ENCODE measurements at regions not wholly inside any gene's neighbourhood (a gene's known extent, or its start where the extent isn't known, plus 50 kb on each side); places are given as distances from the start of the nearest gene placed in this dataset.

GRCh38 chr5:2265341-2265740 lies 382.6 kb upstream of the IRX4 start:
- Mint-ChIP-seq H3K4me3 (ENCODE audit: unreplicated experiment) (no peak overlapping the region), H3K36me3 (ENCODE audit: unreplicated experiment) (no peaks in the 10 kb centered on the region), H3K27ac (ENCODE audit: unreplicated experiment) (no peak overlapping the region), H3K4me1 (ENCODE audit: unreplicated experiment) (no peaks in the 10 kb centered on the region), H3K27me3 (ENCODE audit: unreplicated experiment) (no peaks in the 10 kb centered on the region), H3K9me3 (ENCODE audit: unreplicated experiment) (peaks cover 17% of the 10 kb centered on the region)
- DNase-seq (ENCODE audit: extremely low spot score, unreplicated experiment) = peak; percentile 54
- no peak for TF ChIP-seq CTCF (IDR thresholded peaks at IDR 0.05)

GRCh38 chr5:2263763-2264162 lies 381.0 kb upstream of the IRX4 start:
- no peak overlapping the region for H3K4me3 Mint-ChIP-seq (ENCODE audit: unreplicated experiment)
- DNase-seq (ENCODE audit: extremely low spot score, unreplicated experiment) = peak; percentile 71
- H3K9me3 Mint-ChIP-seq (ENCODE audit: unreplicated experiment) = peaks cover 18% of the 10 kb centered on the region
- no peaks in the 10 kb centered on the region for H3K4me1 Mint-ChIP-seq (ENCODE audit: unreplicated experiment)
- no peaks in the 10 kb centered on the region for H3K27me3 Mint-ChIP-seq (ENCODE audit: unreplicated experiment)
- H3K36me3 Mint-ChIP-seq (ENCODE audit: unreplicated experiment) = no peaks in the 10 kb centered on the region
- TF ChIP-seq CTCF (IDR thresholded peaks at IDR 0.05) = no peak
- no peak overlapping the region for H3K27ac Mint-ChIP-seq (ENCODE audit: unreplicated experiment)

- no peak for TF ChIP-seq CTCF (IDR thresholded peaks at IDR 0.05)
- Mint-ChIP-seq H3K27me3 (ENCODE audit: unreplicated experiment) (no peaks in the 10 kb centered on the region), H3K4me1 (ENCODE audit: unreplicated experiment) (no peaks in the 10 kb centered on the region), H3K4me3 (ENCODE audit: unreplicated experiment) (no peak overlapping the region), H3K9me3 (ENCODE audit: unreplicated experiment) (peaks cover 17% of the 10 kb centered on the region), H3K36me3 (ENCODE audit: unreplicated experiment) (no peaks in the 10 kb centered on the region), H3K27ac (ENCODE audit: unreplicated experiment) (no peak overlapping the region)
- peak; percentile 76 for DNase-seq (ENCODE audit: extremely low spot score, unreplicated experiment)
Measured at GRCh38 chr5:2262620-2263019, 379.9 kb upstream of the IRX4 start.

- Mint-ChIP-seq H3K27ac (ENCODE audit: unreplicated experiment) (no peak overlapping the region), H3K27me3 (ENCODE audit: unreplicated experiment) (no peaks in the 10 kb centered on the region), H3K9me3 (ENCODE audit: unreplicated experiment) (peaks cover 15% of the 10 kb centered on the region), H3K4me1 (ENCODE audit: unreplicated experiment) (no peaks in the 10 kb centered on the region), H3K36me3 (ENCODE audit: unreplicated experiment) (no peaks in the 10 kb centered on the region), H3K4me3 (ENCODE audit: unreplicated experiment) (no peak overlapping the region)
- TF ChIP-seq CTCF (IDR thresholded peaks at IDR 0.05) = no peak
- DNase-seq (ENCODE audit: extremely low spot score, unreplicated experiment) = peak; percentile 83
Measured at GRCh38 chr5:2261004-2261703, 378.4 kb upstream of the IRX4 start.

- Mint-ChIP-seq H3K27ac (ENCODE audit: unreplicated experiment) (no peak overlapping the region), H3K27me3 (ENCODE audit: unreplicated experiment) (no peaks in the 10 kb centered on the region), H3K4me3 (ENCODE audit: unreplicated experiment) (no peak overlapping the region), H3K9me3 (ENCODE audit: unreplicated experiment) (peaks cover 15% of the 10 kb centered on the region), H3K36me3 (ENCODE audit: unreplicated experiment) (no peaks in the 10 kb centered on the region), H3K4me1 (ENCODE audit: unreplicated experiment) (no peaks in the 10 kb centered on the region)
- no peak for TF ChIP-seq CTCF (IDR thresholded peaks at IDR 0.05)
- DNase-seq (ENCODE audit: extremely low spot score, unreplicated experiment) = peak; percentile 69
Measured at GRCh38 chr5:2260211-2261003, 377.7 kb upstream of the IRX4 start.
